CD4-positive, alpha-beta T cell (primary cell): ENCODE measurements at regions not wholly inside any gene's neighbourhood (a gene's known extent, or its start where the extent isn't known, plus 50 kb on each side); places are given as distances from the start of the nearest gene placed in this dataset.

ENCODE experiments used
- ATAC-seq: fragments of 200-7000 bp; cut with Tn5 transposase; one replicate; pipeline ENCODE4 v1.10.0; 2022; ENCODE audit warnings: mild to moderate bottlenecking; ENCODE audit not compliant: poor library complexity
- CTCF ChIA-PET: fragments of 350-600 bp; sonication (Branson Sonifier 250); formaldehyde crosslinking; loops from one replicate; lab custom pipeline; 2021; ENCODE audit warnings: antibody characterized with exemption, inconsistent platforms; lab: Charles Lee
- POLR2A ChIA-PET: fragments of 350-600 bp; sonication (Branson Sonifier 250); formaldehyde crosslinking; loops from one replicate; lab custom pipeline; 2021; ENCODE audit warnings: antibody characterized with exemption, inconsistent platforms; lab: Charles Lee
- DNase-seq, 14 experiments: peaks; one replicate each; pipeline ENCODE4 v3.0.0-alpha.2; 2013 to 2020; ENCODE audit warnings: mixed read lengths in 2 of 14
- H3K27ac ChIP-seq, 2 donors: one replicate each; pipeline versions ENCODE4 v1.5.1 to v1.7.0; 2013; ENCODE audit warnings: low read length in 2 of 2, low read depth in 1 of 2, mild to moderate bottlenecking in 1 of 2
- H3K27me3 ChIP-seq, 2 experiments: 1 replicate in 1 of 2; 2 replicates in 1 of 2; pipeline versions ENCODE4 v1.6.1 to v1.7.0; 2013; ENCODE audit warnings: low read length in 2 of 2, control low read depth in 1 of 2, mild to moderate bottlenecking in 1 of 2, moderate library complexity in 1 of 2; ENCODE audit not compliant: insufficient read depth in 2 of 2, control insufficient read depth in 1 of 2
- H3K36me3 ChIP-seq: one replicate; pipeline ENCODE4 v1.6.1; 2013; ENCODE audit warnings: low read length, control low read depth; ENCODE audit not compliant: insufficient read depth
- H3K4me1 ChIP-seq: one replicate; pipeline ENCODE4 v1.6.1; 2013; ENCODE audit warnings: low read length, control low read depth; ENCODE audit not compliant: insufficient read depth
- H3K4me3 ChIP-seq: one replicate; pipeline ENCODE4 v1.5.1; 2013; ENCODE audit warnings: mild to moderate bottlenecking, low read length, moderate library complexity
- H3K9me3 ChIP-seq, 2 experiments: 1 replicate in 1 of 2; 2 replicates in 1 of 2; pipeline versions ENCODE4 v1.6.1 to v1.7.0; 2013; ENCODE audit warnings: low read length in 2 of 2, mild to moderate bottlenecking in 2 of 2, control low read depth in 1 of 2, moderate library complexity in 1 of 2; ENCODE audit not compliant: control insufficient read depth in 1 of 2, insufficient read depth in 1 of 2
- H3K27ac Mint-ChIP-seq: one replicate; pipeline ENCODE4 v1.8.0; 2020; ENCODE audit warnings: mixed read lengths
- H3K27me3 Mint-ChIP-seq: one replicate; pipeline ENCODE4 v1.8.0; 2021; ENCODE audit warnings: mixed read lengths
- H3K36me3 Mint-ChIP-seq: one replicate; pipeline ENCODE4 v1.8.0; 2021; ENCODE audit warnings: low read depth, mixed read lengths
- H3K4me1 Mint-ChIP-seq: one replicate; pipeline ENCODE4 v1.8.0; 2021; ENCODE audit warnings: low read depth, mixed read lengths
- H3K4me3 Mint-ChIP-seq: one replicate; pipeline ENCODE4 v1.8.0; 2020; ENCODE audit warnings: mild to moderate bottlenecking, mixed read lengths
- H3K9me3 Mint-ChIP-seq: one replicate; pipeline ENCODE4 v1.8.0; 2020; ENCODE audit warnings: mixed read lengths
- intact Hi-C, 2 experiments: fragments of 100-400 bp; cut with DNase I in 1 of 2; cut with micrococcal nuclease in 1 of 2; formaldehyde crosslinking; loops; one replicate each; pipeline versions ENCODE4 v1.15.1 to v1.9.0; 2023 to 2025; cut with DNase I, micrococcal nuclease
- TF ChIP-seq, protein P1 (sequence below): fragments of 200-600 bp; IDR thresholded peaks from one replicate; pipeline ENCODE4 v1.8.0; 2022; ENCODE audit warnings: antibody characterized with exemption, mild to moderate bottlenecking

DNA sequence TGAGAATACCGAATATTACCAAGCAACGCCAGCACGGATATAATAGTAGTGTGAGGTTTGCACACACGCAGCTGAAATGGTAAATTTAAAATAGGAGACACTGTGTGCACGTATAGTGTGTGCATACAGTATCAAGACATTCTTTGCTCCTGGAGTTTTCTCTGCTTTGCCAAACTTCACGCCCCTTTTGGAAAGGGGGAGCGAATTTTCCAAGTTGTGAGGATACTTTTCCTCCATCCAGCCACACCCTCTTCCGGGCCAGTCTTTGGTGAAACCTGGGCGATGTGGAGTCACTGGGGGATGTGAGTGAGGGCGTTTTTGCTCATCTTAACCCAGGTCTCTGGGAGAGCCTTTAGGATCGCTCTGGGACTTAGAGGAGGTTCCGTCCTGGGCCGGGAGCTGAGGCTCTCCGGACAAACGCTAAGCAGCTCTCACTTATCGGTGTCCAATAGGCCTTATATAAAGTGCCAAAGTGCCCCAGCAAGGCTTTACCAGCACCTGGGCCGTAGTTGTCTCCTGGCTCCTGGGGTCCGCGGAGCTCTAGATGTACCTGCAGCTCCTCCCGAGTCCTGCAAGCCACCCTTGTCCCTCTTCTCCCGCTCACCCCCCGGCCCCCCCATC, 160.0 kb upstream of the MKI67 start:
- no peaks in the 10 kb centered on the region for H3K36me3 ChIP-seq
- H3K4me3 ChIP-seq = no peak overlapping the region
- H3K27me3 ChIP-seq = peaks cover 27 to 28% of the 10 kb centered on the region in 2 experiments
- no peaks in the 10 kb centered on the region for H3K4me1 Mint-ChIP-seq
- ChIA-PET POLR2A (interaction anchor here (0.5 kb wide), 1 partner anchor 128 kb away, joined by 3 read pairs; no protein-coding TSS in a partner anchor), CTCF (no interaction called here)
- H3K27ac ChIP-seq = no peak overlapping the region
- no peaks in the 10 kb centered on the region for H3K4me1 ChIP-seq
- no peaks in the 10 kb centered on the region for H3K9me3 ChIP-seq
- no peak overlapping the region for H3K27ac Mint-ChIP-seq
- H3K27me3 Mint-ChIP-seq = peaks cover 44% of the 10 kb centered on the region
- no peak for ATAC-seq
- H3K36me3 Mint-ChIP-seq = no peaks in the 10 kb centered on the region
- TF ChIP-seq, protein P1, sequence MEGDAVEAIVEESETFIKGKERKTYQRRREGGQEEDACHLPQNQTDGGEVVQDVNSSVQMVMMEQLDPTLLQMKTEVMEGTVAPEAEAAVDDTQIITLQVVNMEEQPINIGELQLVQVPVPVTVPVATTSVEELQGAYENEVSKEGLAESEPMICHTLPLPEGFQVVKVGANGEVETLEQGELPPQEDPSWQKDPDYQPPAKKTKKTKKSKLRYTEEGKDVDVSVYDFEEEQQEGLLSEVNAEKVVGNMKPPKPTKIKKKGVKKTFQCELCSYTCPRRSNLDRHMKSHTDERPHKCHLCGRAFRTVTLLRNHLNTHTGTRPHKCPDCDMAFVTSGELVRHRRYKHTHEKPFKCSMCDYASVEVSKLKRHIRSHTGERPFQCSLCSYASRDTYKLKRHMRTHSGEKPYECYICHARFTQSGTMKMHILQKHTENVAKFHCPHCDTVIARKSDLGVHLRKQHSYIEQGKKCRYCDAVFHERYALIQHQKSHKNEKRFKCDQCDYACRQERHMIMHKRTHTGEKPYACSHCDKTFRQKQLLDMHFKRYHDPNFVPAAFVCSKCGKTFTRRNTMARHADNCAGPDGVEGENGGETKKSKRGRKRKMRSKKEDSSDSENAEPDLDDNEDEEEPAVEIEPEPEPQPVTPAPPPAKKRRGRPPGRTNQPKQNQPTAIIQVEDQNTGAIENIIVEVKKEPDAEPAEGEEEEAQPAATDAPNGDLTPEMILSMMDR = no peak
- intact Hi-C loops = no loop called here
- no peak for DNase-seq
- H3K9me3 Mint-ChIP-seq = no peaks in the 10 kb centered on the region
- no peak overlapping the region for H3K4me3 Mint-ChIP-seq

- H3K36me3 Mint-ChIP-seq = no peaks in the 10 kb centered on the region
- H3K4me1 Mint-ChIP-seq = no peaks in the 10 kb centered on the region
- DNase-seq (no peak), ATAC-seq (no peak)
- TF ChIP-seq, protein P1 = no peak
- H3K27ac Mint-ChIP-seq = no peak overlapping the region
- CTCF ChIA-PET = no interaction called here
- POLR2A ChIA-PET = no interaction called here
- Histone ChIP-seq H3K27me3 (peaks cover 27 to 28% of the 10 kb centered on the region in 2 experiments), H3K4me3 (no peak overlapping the region), H3K4me1 (no peaks in the 10 kb centered on the region), H3K36me3 (no peaks in the 10 kb centered on the region), H3K9me3 (no peaks in the 10 kb centered on the region), H3K27ac (no peak overlapping the region)
- H3K4me3 Mint-ChIP-seq = no peak overlapping the region
- peaks cover 44% of the 10 kb centered on the region for H3K27me3 Mint-ChIP-seq
- intact Hi-C loops = no loop called here
- no peaks in the 10 kb centered on the region for H3K9me3 Mint-ChIP-seq
These were observed 160.7 kb upstream of the MKI67 start for GRCh38 chr10:128286762-128287500.

- POLR2A ChIA-PET = no interaction called here
These were observed 161.7 kb upstream of the MKI67 start for GRCh38 chr10:128287921-128288320.

More at GRCh38 chr10:128287921-128288320, 161.7 kb upstream of the MKI67 start:
- H3K27ac Mint-ChIP-seq = no peak overlapping the region
- no peak overlapping the region for H3K4me3 ChIP-seq
- CTCF ChIA-PET = no interaction called here
- H3K27me3 ChIP-seq = peaks cover 27 to 28% of the 10 kb centered on the region in 2 experiments
- H3K4me3 Mint-ChIP-seq = no peak overlapping the region
- intact Hi-C loops = no loop called here
- H3K4me1 ChIP-seq = no peaks in the 10 kb centered on the region
- no peaks in the 10 kb centered on the region for H3K36me3 Mint-ChIP-seq
- TF ChIP-seq, protein P1 = no peak
- H3K9me3 ChIP-seq = peaks cover 0 to 4% of the 10 kb centered on the region in 2 experiments
- no peak for DNase-seq
- H3K36me3 ChIP-seq = no peaks in the 10 kb centered on the region
- H3K4me1 Mint-ChIP-seq = no peaks in the 10 kb centered on the region
- ATAC-seq = no peak
- peaks cover 44% of the 10 kb centered on the region for H3K27me3 Mint-ChIP-seq
- H3K9me3 Mint-ChIP-seq = no peaks in the 10 kb centered on the region
- H3K27ac ChIP-seq = no peak overlapping the region
